IPS DF 6.9 (cell line): ENCODE measurements at regions not wholly inside any gene's neighbourhood (a gene's known extent, or its start where the extent isn't known, plus 50 kb on each side); places are given as distances from the start of the nearest gene placed in this dataset.
"Not testable (repeated sequence)": the region's sequence is repeated elsewhere in the genome, so short reads cannot be mapped to it uniquely, and the experiment has no call there.

Experiments used
- DNase-seq: peaks from one replicate; pipeline ENCODE4 v3.0.0-alpha.2; 2013; ENCODE audit warnings: low read depth, low spot score
- H3K27ac ChIP-seq: one replicate; pipeline ENCODE4 v1.5.1; 2013; ENCODE audit warnings: low read length, control low read depth
- H3K27me3 ChIP-seq: 2 replicates; pipeline ENCODE4 v1.6.1; 2013; ENCODE audit warnings: mild to moderate bottlenecking, low read length; ENCODE audit not compliant: control insufficient read depth, insufficient read depth
- H3K36me3 ChIP-seq: 2 replicates; pipeline ENCODE4 v1.6.1; 2013; ENCODE audit warnings: low read length; ENCODE audit not compliant: control insufficient read depth, insufficient read depth
- H3K4me1 ChIP-seq: 2 replicates; pipeline ENCODE4 v1.6.1; 2013; ENCODE audit warnings: low read length; ENCODE audit not compliant: control insufficient read depth, insufficient read depth
- H3K4me3 ChIP-seq: 2 replicates; pipeline ENCODE4 v1.5.1; 2013; ENCODE audit warnings: mild to moderate bottlenecking, low read length
- H3K9me3 ChIP-seq: 2 replicates; pipeline ENCODE4 v1.6.1; 2013; ENCODE audit warnings: low read length, inconsistent platforms; ENCODE audit not compliant: control insufficient read depth, insufficient read depth
- WGBS: extraction: QIAGEN DNeasy Blood & Tissue Kit; methylation state at CpG from one replicate; pipeline ENCODE4 v1.1.7; 2013; ENCODE audit warnings: mixed read lengths, missing lambda C conversion rate; ENCODE audit not compliant: insufficient read length, insufficient coverage; 5-methylcytosine and 5-hydroxymethylcytosine counted together

DNA sequence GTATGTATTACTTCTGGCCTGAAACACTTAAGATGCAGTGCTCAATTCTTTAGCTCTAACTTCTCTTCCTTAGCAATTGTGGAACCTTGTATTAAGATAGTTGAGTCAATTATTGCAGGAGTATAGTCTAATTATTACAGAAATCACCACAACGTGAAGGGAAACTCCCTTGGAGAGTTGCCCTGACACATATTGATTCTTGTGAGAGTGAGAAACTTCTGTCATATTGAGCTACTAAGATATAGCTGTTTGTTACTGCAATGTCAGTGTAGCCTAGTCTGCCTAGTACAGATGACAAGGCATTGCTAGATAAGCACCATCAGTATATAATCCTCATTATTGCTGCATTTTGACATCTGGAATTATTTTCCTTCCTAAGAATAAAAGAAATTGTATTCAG lies 82.7 kb upstream of the TEX13C start:
- no peaks in the 10 kb centered on the region for H3K4me1 ChIP-seq
- H3K9me3 ChIP-seq, result no peaks in the 10 kb centered on the region
- no peaks in the 10 kb centered on the region for H3K36me3 ChIP-seq
- no CpG with 5 or more reads among the region's 1 CpG for WGBS
- H3K27me3 ChIP-seq, result no peaks in the 10 kb centered on the region
- no peak overlapping the region for H3K4me3 ChIP-seq
- no peak for DNase-seq
- H3K27ac ChIP-seq, result no peak overlapping the region

DNA sequence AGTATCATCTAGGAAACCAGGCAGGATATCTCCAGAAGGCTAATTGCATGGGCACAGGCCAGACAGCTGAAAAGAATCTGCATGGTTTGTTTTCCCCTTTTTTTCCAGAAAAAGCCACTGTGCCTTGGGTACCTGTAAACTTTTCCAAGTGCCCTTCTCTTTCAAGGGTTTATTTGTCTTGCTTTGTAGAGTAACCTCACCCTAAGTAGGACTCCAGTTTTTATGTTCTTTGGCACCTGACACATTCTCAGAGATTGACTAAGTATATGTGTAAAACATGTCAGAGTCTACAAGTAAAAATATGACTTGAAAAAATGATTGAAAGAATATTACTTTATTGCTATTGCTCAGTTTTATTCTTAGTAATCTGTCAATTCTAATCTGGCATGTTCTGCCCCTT lies 70.7 kb upstream of the TEX13C start:
- Histone ChIP-seq H3K4me1 (no peaks in the 10 kb centered on the region), H3K9me3 (no peaks in the 10 kb centered on the region), H3K27ac (no peak overlapping the region), H3K36me3 (no peaks in the 10 kb centered on the region), H3K27me3 (no peaks in the 10 kb centered on the region), H3K4me3 (no peak overlapping the region)
- no peak for DNase-seq

DNA sequence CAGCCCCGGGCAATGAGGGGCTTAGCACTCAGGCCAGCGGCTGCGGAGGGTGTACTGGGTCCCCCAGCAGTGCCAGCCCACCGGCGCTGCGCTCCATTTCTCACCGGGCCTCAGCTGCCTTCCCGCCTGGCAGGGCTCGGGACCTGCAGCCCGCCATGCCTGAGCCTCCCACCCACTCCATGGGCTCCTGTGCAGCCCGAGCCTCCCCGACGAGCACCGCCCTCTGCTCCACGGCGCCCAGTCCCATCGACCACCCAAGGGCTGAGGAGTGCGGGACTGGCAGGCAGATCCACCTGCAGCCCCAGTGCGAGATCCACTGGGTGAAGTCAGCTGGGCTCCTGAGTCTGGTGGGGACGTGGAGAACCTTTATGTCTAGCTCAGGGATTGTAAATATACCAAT lies 63.9 kb upstream of the TEX13C start:
- H3K27me3 ChIP-seq, H3K4me1 ChIP-seq, H3K36me3 ChIP-seq, H3K4me3 ChIP-seq, H3K27ac ChIP-seq, DNase-seq, H3K9me3 ChIP-seq: not testable (repeated sequence)
- WGBS, result no CpG with 5 or more reads among the region's 20 CpGs

DNA sequence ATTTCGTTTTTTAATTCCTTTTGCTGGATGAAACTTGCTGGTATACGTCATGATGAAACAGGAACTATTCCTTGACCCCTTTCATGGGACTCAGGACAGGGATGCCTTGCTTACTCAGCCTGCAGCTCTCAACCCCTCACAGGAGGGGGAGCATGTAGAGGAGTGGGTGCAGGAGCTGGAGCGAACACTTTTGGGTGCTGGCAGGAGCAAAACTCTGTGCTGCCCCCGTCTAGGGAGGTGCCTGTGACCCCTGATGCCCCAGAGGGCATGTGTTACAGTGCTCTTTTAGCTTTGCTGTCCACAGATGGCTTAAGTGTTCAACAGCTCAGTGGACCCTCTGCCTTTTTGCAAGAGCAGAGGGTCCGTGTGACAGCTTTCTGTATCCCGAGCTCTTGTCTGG lies 56.8 kb upstream of the TEX13C start:
- Histone ChIP-seq H3K4me1 (no peaks in the 10 kb centered on the region), H3K27ac (no peak overlapping the region), H3K4me3 (no peak overlapping the region), H3K36me3 (no peaks in the 10 kb centered on the region), H3K9me3 (no peaks in the 10 kb centered on the region), H3K27me3 (no peaks in the 10 kb centered on the region)
- no CpG with 5 or more reads among the region's 6 CpGs for WGBS
- no peak for DNase-seq

DNA sequence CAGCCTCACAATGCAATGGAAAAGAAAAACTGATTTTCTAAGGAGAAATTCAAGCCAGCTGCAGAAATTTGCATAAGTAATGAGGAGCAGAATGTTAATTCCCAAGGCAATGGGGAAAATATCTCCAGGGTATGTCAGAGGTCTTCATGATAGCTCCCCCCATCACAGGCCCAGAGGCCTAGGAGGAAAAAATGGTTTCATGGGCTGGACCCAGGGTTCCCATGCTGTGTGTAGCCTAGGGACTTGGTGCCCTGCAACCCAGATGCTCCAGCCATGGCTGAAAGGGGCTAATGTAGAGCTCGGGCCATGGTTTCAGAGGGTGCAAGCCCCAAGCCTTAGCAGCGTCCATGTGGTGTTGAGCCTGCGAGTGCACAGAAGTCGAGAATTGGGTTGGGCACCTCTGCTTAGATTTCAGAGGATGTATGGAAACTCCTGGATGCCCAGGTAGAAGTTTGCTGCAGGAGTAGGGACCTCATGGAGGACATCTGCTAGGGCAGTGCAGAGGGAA lies 53.5 kb upstream of the TEX13C start:
- no peak overlapping the region for H3K27ac ChIP-seq
- no peaks in the 10 kb centered on the region for H3K9me3 ChIP-seq
- no peak for DNase-seq
- no peaks in the 10 kb centered on the region for H3K36me3 ChIP-seq
- no peaks in the 10 kb centered on the region for H3K27me3 ChIP-seq
- H3K4me3 ChIP-seq, result no peak overlapping the region
- WGBS, result no CpG with 5 or more reads among the region's 4 CpGs
- H3K4me1 ChIP-seq, result no peaks in the 10 kb centered on the region
